Transverse colon (tissue), 4 donors: ENCODE measurements at regions not wholly inside any gene's neighbourhood (a gene's known extent, or its start where the extent isn't known, plus 50 kb on each side); places are given as distances from the start of the nearest gene placed in this dataset.
"Not testable (repeated sequence)": the region's sequence is repeated elsewhere in the genome, so short reads cannot be mapped to it uniquely, and the experiment has no call there.

Experiments
- DNase-seq: peaks from one replicate; pipeline ENCODE4 v3.0.0-alpha.2; 2019
- H3K27ac ChIP-seq, 4 donors: fragments of 200-600 bp; sonication (generic); 2 replicates each; pipeline ENCODE4 v1.5.1; 2016 to 2018; ENCODE audit warnings: inconsistent platforms in 4 of 4
- H3K27me3 ChIP-seq: fragments of 200-600 bp; sonication (generic); 2 replicates; pipeline ENCODE4 v1.5.1; 2017; ENCODE audit warnings: inconsistent platforms
- H3K36me3 ChIP-seq, 4 donors: fragments of 200-600 bp; sonication (generic); 2 replicates each; pipeline ENCODE4 v1.5.1; 2017 to 2019; ENCODE audit warnings: inconsistent platforms in 4 of 4
- H3K4me1 ChIP-seq, 4 donors: fragments of 200-600 bp; sonication (generic); 2 replicates each; pipeline ENCODE4 v1.5.1; 2017 to 2020; ENCODE audit warnings: inconsistent platforms in 4 of 4
- H3K4me3 ChIP-seq, 4 donors: fragments of 200-600 bp; sonication (generic); 1 replicate in 1 of 4; 2 replicates in 3 of 4; pipeline versions ENCODE4 v1.5.1 to v1.6.1; 2017 to 2019; ENCODE audit warnings: inconsistent platforms in 4 of 4
- H3K9me3 ChIP-seq, 2 donors: fragments of 200-600 bp; sonication (generic); 2 replicates each; pipeline ENCODE4 v1.5.1; 2017 to 2019; ENCODE audit warnings: inconsistent platforms in 2 of 2
- CTCF ChIP-seq, 5 experiments: fragments of 200-600 bp in 3 of 5; fragments of 450-650 bp in 2 of 5; sonication (generic) in 3 of 5; IDR thresholded peaks; 1 replicate in 2 of 5; 2 replicates in 3 of 5; pipeline ENCODE4 v1.5.1; 2016 to 2017; ENCODE audit warnings: antibody characterized with exemption in 5 of 5, inconsistent platforms in 3 of 5, mild to moderate bottlenecking in 2 of 5, moderate library complexity in 1 of 5
- EP300 ChIP-seq: sonication (generic); formaldehyde crosslinking; IDR thresholded peaks from one replicate; pipeline ENCODE4 v1.6.1; 2017; ENCODE audit warnings: antibody characterized with exemption, low read depth
- POLR2A ChIP-seq: fragments of 450-650 bp; IDR thresholded peaks from one replicate; pipeline ENCODE4 v1.6.1; 2016; ENCODE audit warnings: antibody characterized with exemption, mild to moderate bottlenecking, moderate library complexity
- POLR2AphosphoS5 ChIP-seq, 3 donors: sonication (generic); formaldehyde crosslinking; IDR thresholded peaks; one replicate each; pipeline ENCODE4 v1.6.1; 2016; ENCODE audit warnings: antibody characterized with exemption in 3 of 3
- WGBS, 2 donors: methylation state at CpG; one replicate each; pipeline ENCODE4 v1.1.5; 2018; ENCODE audit warnings: low coverage in 1 of 2; 5-methylcytosine and 5-hydroxymethylcytosine counted together
- in situ Hi-C, 4 donors: fragments of 200-750 bp; cut with MboI; loops; one replicate each; pipeline versions ENCODE4 v1.15.0 to v1.15.1; 2017; ENCODE audit warnings: low sequenced_read_pairs in 3 of 4, low pct_ligation_motif_present in 1 of 4, low pct_unique_long_range_greater_than_20kb in 1 of 4
- intact Hi-C: fragments of 100-400 bp; cut with DNase I; formaldehyde crosslinking; loops from one replicate; pipeline ENCODE4 v1.15.1; 2023; ENCODE audit warnings: low total_unique reads

GRCh38 chr7:156504687-156505545 is 135.7 kb upstream of the RNF32 start:
- intact Hi-C loops = no loop called here
- H3K27me3 ChIP-seq = no peaks in the 10 kb centered on the region
- in situ Hi-C loops = no loop called here
- H3K27ac ChIP-seq = no peak overlapping the region
- H3K4me1 ChIP-seq = no peaks in the 10 kb centered on the region
- H3K36me3 ChIP-seq = no peaks in the 10 kb centered on the region
- TF ChIP-seq POLR2AphosphoS5 (IDR thresholded peaks at IDR 0.05) = no peak
- no peak for TF ChIP-seq CTCF (IDR thresholded peaks at IDR 0.05)
- TF ChIP-seq EP300 = no peak
- no peak for TF ChIP-seq POLR2A
- WGBS, 2 donors = 89% methylated on average over 27 of the region's 27 CpGs; no CpG with 5 or more reads in 1 of the 2 donors
- H3K9me3 ChIP-seq = peaks cover 0 to under 1% of the 10 kb centered on the region in 2 donors
- no peak for DNase-seq
- no peak overlapping the region for H3K4me3 ChIP-seq

GRCh38 chr7:156504006-156504405 is 136.6 kb upstream of the RNF32 start:
- H3K4me3 ChIP-seq = no peak overlapping the region
- 90% methylated on average over 17 of the region's 17 CpGs; no CpG with 5 or more reads in 1 of the 2 donors for whole genome bisulfite sequencing, 2 donors
- H3K9me3 ChIP-seq = no peaks in the 10 kb centered on the region
- no peak for TF ChIP-seq POLR2AphosphoS5 (IDR thresholded peaks at IDR 0.05)
- no peak for TF ChIP-seq POLR2A
- TF ChIP-seq EP300 = no peak
- no peak for TF ChIP-seq CTCF (IDR thresholded peaks at IDR 0.05)
- no peaks in the 10 kb centered on the region for H3K4me1 ChIP-seq
- H3K36me3 ChIP-seq = no peaks in the 10 kb centered on the region
- intact Hi-C loops = no loop called here
- in situ Hi-C loops = no loop called here
- no peak for DNase-seq
- H3K27me3 ChIP-seq = no peaks in the 10 kb centered on the region
- H3K27ac ChIP-seq = no peak overlapping the region

GRCh38 chr7:156503196-156503595 is 137.4 kb upstream of the RNF32 start:
- H3K4me1 ChIP-seq = no peaks in the 10 kb centered on the region
- H3K9me3 ChIP-seq = no peaks in the 10 kb centered on the region
- intact Hi-C loops (no loop called here), in situ Hi-C loops (no loop called here)
- no peak for DNase-seq
- H3K4me3 ChIP-seq = no peak overlapping the region
- H3K27me3 ChIP-seq = no peaks in the 10 kb centered on the region
- H3K27ac ChIP-seq = no peak overlapping the region
- no peak for TF ChIP-seq POLR2AphosphoS5 (IDR thresholded peaks at IDR 0.05)
- no peak for TF ChIP-seq CTCF (IDR thresholded peaks at IDR 0.05)
- no peak for TF ChIP-seq POLR2A
- no peak for TF ChIP-seq EP300
- no peaks in the 10 kb centered on the region for H3K36me3 ChIP-seq
- 60 to 64% methylated on average over 5 to 7 of the region's 7 CpGs for WGBS, 2 donors

DNA sequence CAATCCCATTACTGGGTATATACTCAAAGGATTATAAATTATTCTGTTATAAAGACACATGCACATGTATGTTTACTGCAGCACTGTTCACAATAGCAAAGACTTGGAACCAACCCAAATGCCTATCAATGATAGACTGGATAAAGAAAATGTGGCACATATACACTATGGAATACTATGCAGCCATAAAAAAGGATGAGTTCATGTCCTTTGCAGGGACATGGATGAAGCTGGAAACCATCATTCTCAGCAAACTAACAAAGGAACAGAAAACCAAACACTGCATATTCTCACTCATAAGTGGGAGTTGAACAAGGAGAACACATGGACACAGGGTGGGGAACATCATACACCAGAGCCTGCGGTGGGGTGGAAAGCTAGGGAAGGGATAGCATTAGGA is 138.8 kb upstream of the RNF32 start:
- in situ Hi-C loops, intact Hi-C loops, H3K9me3 ChIP-seq: not testable (repeated sequence)

More for the DNA sequence above, 138.8 kb upstream of the RNF32 start:
- H3K36me3 ChIP-seq, DNase-seq, H3K27ac ChIP-seq, H3K4me1 ChIP-seq, H3K27me3 ChIP-seq, H3K4me3 ChIP-seq: not testable (repeated sequence)
- 100% methylated on average over 1 of the region's 1 CpG; no CpG with 5 or more reads in 1 of the 2 donors for WGBS, 2 donors
